NCI-H1436 treated with DMSO at 0.1 percent for 48 hours (cell line): ENCODE measurements at regions not wholly inside any gene's neighbourhood (a gene's known extent, or its start where the extent isn't known, plus 50 kb on each side); places are given as distances from the start of the nearest gene placed in this dataset.
A peak's percentile ranks its signal among the peaks of the same experiment; 100 is the strongest.
"Not testable (repeated sequence)": the region's sequence is repeated elsewhere in the genome, so short reads cannot be mapped to it uniquely, and the experiment has no call there.

Source experiments
- DNase-seq: peaks from one replicate; lab custom pipeline; 2025; lab: John Stamatoyannopoulos, UW

GRCh38 chr2:59326581-59327365 lies 1085.6 kb upstream of the FANCL start:
- DNase-seq, result not testable (repeated sequence)

DNA sequence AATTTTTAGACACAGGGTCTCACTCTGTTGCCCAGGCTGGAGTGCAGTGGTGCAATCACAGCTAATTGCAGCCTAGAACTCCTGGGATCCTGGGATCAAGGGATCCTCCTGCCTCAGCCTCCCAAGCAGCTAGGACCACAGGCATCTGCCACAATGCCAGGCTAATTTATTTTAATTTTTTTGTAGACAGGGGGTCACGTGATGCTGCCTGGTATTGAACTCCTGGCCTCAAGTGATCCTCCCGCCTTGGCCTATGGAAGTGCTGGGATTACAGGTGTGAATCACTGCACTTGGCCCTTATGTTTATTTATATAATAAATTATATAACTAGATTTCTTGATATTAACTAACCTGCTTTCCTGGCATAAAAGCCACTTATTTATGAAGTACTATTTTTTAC lies 1081.7 kb upstream of the FANCL start:
- no peak for DNase-seq

- no peak for DNase-seq
Measured at GRCh38 chr2:59322005-59322404, 1080.9 kb upstream of the FANCL start.

DNA sequence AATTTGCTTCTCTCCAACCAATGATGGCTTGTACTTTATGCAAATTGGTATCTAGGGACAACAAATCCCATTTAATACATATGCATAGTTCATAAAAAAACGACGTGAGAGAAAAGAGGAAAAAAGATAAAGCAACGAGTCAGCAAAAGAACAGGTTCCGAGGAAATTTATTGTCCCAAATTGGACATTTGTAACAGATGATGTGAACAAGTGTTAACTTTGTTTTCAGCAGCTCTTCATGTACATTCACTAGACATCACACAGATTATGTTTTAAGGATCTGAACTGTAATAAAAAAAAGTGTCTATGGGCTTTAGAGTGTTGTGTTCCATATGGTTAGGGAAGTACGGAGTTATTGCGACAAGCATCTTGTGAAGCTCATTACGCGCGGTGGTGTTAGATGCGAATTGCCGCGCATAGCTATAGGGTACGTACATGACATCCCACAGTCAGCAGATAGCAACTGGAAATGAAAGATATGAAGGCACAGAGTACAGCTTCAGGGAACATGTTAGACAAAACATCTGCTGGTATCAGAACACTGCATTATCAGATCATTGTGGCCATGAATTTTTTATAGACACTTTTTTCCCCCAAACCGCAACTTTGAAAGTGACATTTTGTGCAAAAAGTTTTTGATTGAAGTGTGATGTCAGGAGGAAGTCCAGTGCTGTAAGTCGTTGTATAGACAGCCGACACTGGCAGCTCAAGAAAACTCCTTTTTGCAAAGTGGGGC lies 1073.1 kb upstream of the FANCL start:
- no peak for DNase-seq

GRCh38 chr2:59312967-59313940 lies 1072.1 kb upstream of the FANCL start:
- no peak for DNase-seq

- no peak for DNase-seq
Measured at GRCh38 chr2:59312029-59312428, 1070.9 kb upstream of the FANCL start.

DNA sequence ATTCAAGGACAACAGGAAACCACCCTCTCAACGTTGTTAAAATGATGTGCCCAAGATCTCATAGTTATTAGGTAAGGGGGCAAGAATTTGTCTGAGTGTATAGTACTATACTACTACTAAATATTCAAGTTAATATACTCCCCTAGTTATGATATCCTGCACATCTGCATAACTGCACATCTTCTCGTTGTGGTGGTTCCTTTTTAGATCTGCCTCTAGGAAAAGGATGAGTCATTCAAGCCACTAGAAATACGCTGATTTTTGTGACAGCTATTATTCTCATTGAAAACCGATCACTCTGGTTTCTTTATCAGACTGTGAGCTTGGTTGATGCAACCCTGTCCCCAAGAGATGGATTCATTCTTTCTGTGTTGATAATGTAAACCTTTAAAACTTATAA lies 1067.0 kb upstream of the FANCL start:
- no peak for DNase-seq

- DNase-seq, result no peak
Measured at GRCh38 chr2:59307196-59307595, 1066.1 kb upstream of the FANCL start.

- DNase-seq, result no peak
Measured at GRCh38 chr2:59303272-59303671, 1062.1 kb upstream of the FANCL start.

- DNase-seq, result no peak
Measured at GRCh38 chr2:59302683-59303082, 1061.6 kb upstream of the FANCL start.

- DNase-seq, result peak; percentile 25
Measured at GRCh38 chr2:59301466-59302402, 1060.6 kb upstream of the FANCL start.

GRCh38 chr2:59297816-59298215 lies 1056.7 kb upstream of the FANCL start:
- DNase-seq, result no peak

DNA sequence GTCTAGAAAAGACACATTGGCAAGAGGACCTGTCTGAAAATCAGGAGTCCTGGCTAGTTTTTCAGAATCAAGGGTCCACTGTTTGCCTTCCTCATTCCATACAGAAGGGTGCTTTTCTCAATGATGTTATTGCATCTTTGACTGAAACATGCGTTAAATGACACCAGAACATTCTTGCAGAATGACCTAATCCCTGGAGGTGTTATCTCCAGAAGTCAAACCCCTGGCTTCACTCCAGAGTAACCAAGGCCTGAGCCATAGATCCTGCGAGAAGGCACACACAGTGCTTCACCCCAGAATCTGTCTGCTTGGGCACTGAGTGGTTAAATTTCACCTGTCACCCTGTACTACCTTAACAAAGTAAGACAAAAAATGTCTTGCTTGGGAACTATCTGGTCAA lies 1055.2 kb upstream of the FANCL start:
- DNase-seq, result no peak

- DNase-seq, result no peak
Measured at GRCh38 chr2:59295524-59296162, 1054.5 kb upstream of the FANCL start.

DNA sequence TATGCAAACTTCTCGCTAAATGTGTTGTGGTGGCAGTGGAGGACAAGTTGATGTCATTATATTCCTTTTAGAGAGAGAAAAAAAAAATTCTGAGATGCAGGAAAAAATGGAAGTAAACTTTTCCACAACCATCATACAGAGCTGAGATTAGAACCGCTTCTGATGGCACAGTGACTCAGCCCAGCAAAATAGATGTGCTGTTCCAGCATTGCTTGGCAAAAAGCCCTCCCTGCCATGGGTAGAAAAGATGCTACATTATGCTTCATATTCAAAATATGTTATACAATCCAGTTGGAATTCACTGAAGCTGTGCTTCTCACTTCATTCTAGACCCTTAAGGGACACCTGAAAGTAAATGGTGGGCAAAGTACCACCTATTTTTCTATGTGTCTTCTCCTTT lies 1047.6 kb upstream of the FANCL start:
- DNase-seq, result no peak

GRCh38 chr2:59282374-59283057 lies 1041.4 kb upstream of the FANCL start:
- no peak for DNase-seq

- DNase-seq, result no peak
Measured at GRCh38 chr2:59277671-59278070, 1036.5 kb upstream of the FANCL start.

DNA sequence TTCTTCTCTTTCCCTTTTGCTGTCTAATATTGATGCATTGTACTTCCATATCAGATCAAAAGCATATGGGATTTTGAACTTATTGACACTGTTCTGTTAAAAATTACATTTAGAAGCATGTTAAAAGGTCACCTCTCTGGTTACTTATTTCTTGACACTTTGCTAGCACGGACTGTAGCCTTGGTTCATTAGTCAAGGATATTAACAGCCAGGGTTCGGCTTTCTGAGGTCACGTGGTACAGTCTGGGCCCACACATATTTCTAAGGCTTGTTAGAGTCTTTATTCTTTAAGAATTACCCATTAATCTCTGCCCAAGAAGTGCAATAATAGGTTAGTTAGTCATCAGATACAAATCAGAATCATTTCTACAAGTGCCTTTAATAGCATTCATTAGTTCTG lies 1035.8 kb upstream of the FANCL start:
- no peak for DNase-seq

GRCh38 chr2:59276033-59276432 lies 1034.9 kb upstream of the FANCL start:
- DNase-seq, result no peak

GRCh38 chr2:59266453-59266852 lies 1025.3 kb upstream of the FANCL start:
- no peak for DNase-seq
